WTC11 (cell line): ENCODE measurements at regions not wholly inside any gene's neighbourhood (a gene's known extent, or its start where the extent isn't known, plus 50 kb on each side); places are given as distances from the start of the nearest gene placed in this dataset.

Source experiments
- CREM ChIP-seq: sonication (generic); formaldehyde crosslinking; IDR thresholded peaks from 2 replicates; pipeline ENCODE4 v1.8.1; 2022; ENCODE audit warnings: mild to moderate bottlenecking, missing genetic modification reagents, moderate library complexity
- ESRRA ChIP-seq: sonication (generic); formaldehyde crosslinking; IDR thresholded peaks from 2 replicates; pipeline ENCODE4 v1.8.1; 2022; ENCODE audit warnings: mild to moderate bottlenecking, missing genetic modification reagents, borderline replicate concordance
- HMGA2 ChIP-seq: fragments of 250-450 bp; sonication (Bioruptor Pico); IDR thresholded peaks from 2 replicates; pipeline ENCODE4 v1.4.0; 2021; ENCODE audit warnings: mild to moderate bottlenecking, moderate library complexity
- IRF2 ChIP-seq: sonication (generic); formaldehyde crosslinking; IDR thresholded peaks from 2 replicates; pipeline ENCODE4 v1.8.0; 2022; ENCODE audit warnings: low read depth, missing genetic modification reagents, borderline replicate concordance
- NR2C2 ChIP-seq: sonication (generic); formaldehyde crosslinking; IDR thresholded peaks from 2 replicates; pipeline ENCODE4 v1.8.0; 2022; ENCODE audit warnings: mild to moderate bottlenecking, missing genetic modification reagents
- TF ChIP-seq, protein P1 (sequence below): fragments of 200-600 bp; IDR thresholded peaks from 2 replicates; pipeline ENCODE4 v1.8.0; 2022; ENCODE audit warnings: antibody characterized with exemption
- TF ChIP-seq, protein P2 (sequence below): fragments of 250-450 bp; sonication (Bioruptor Pico); IDR thresholded peaks from 2 replicates; pipeline ENCODE4 v1.9.0; 2021; ENCODE audit warnings: mild to moderate bottlenecking
- TF ChIP-seq, protein P3 (sequence below): sonication (generic); formaldehyde crosslinking; IDR thresholded peaks from 2 replicates; pipeline ENCODE4 v1.8.1; 2022; ENCODE audit warnings: mild to moderate bottlenecking, moderate library complexity, missing genetic modification reagents

DNA sequence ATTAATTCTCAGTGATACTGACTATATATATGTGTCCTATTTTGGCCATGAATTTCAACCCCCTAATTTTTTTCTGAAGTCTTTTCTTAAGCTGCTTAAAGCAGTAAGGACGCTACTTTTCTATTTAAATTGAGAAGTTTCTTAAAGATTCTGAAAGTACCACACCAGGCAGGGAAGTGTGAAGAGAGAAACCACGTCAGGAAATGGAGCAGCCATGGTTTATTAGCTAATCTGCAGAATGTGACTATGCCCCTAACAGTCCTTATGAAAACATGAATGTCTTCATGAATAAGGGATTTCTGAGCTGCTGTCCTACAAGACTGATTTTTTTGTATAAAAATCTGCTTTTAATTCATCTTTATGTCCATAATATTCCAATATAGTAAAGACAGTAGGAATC lies 1724.3 kb upstream of the C9orf72 start:
- TF ChIP-seq NR2C2 (CRISPR knock-in tag), result no peak
- no peak for TF ChIP-seq CREM
- TF ChIP-seq, protein P1, sequence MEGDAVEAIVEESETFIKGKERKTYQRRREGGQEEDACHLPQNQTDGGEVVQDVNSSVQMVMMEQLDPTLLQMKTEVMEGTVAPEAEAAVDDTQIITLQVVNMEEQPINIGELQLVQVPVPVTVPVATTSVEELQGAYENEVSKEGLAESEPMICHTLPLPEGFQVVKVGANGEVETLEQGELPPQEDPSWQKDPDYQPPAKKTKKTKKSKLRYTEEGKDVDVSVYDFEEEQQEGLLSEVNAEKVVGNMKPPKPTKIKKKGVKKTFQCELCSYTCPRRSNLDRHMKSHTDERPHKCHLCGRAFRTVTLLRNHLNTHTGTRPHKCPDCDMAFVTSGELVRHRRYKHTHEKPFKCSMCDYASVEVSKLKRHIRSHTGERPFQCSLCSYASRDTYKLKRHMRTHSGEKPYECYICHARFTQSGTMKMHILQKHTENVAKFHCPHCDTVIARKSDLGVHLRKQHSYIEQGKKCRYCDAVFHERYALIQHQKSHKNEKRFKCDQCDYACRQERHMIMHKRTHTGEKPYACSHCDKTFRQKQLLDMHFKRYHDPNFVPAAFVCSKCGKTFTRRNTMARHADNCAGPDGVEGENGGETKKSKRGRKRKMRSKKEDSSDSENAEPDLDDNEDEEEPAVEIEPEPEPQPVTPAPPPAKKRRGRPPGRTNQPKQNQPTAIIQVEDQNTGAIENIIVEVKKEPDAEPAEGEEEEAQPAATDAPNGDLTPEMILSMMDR, result no peak
- TF ChIP-seq, protein P2, sequence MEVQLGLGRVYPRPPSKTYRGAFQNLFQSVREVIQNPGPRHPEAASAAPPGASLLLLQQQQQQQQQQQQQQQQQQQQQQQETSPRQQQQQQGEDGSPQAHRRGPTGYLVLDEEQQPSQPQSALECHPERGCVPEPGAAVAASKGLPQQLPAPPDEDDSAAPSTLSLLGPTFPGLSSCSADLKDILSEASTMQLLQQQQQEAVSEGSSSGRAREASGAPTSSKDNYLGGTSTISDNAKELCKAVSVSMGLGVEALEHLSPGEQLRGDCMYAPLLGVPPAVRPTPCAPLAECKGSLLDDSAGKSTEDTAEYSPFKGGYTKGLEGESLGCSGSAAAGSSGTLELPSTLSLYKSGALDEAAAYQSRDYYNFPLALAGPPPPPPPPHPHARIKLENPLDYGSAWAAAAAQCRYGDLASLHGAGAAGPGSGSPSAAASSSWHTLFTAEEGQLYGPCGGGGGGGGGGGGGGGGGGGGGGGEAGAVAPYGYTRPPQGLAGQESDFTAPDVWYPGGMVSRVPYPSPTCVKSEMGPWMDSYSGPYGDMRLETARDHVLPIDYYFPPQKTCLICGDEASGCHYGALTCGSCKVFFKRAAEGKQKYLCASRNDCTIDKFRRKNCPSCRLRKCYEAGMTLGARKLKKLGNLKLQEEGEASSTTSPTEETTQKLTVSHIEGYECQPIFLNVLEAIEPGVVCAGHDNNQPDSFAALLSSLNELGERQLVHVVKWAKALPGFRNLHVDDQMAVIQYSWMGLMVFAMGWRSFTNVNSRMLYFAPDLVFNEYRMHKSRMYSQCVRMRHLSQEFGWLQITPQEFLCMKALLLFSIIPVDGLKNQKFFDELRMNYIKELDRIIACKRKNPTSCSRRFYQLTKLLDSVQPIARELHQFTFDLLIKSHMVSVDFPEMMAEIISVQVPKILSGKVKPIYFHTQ, result no peak
- TF ChIP-seq ESRRA (CRISPR knock-in tag), result no peak
- no peak for TF ChIP-seq HMGA2 (CRISPR knock-in tag)
- no peak for TF ChIP-seq IRF2 (CRISPR knock-in tag)
- TF ChIP-seq, protein P3, sequence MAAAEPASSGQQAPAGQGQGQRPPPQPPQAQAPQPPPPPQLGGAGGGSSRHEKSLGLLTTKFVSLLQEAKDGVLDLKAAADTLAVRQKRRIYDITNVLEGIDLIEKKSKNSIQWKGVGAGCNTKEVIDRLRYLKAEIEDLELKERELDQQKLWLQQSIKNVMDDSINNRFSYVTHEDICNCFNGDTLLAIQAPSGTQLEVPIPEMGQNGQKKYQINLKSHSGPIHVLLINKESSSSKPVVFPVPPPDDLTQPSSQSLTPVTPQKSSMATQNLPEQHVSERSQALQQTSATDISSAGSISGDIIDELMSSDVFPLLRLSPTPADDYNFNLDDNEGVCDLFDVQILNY, result no peak
